Kidney epithelial cell (primary cell): ENCODE measurements at regions not wholly inside any gene's neighbourhood (a gene's known extent, or its start where the extent isn't known, plus 50 kb on each side); places are given as distances from the start of the nearest gene placed in this dataset.

Experiments used
- DNase-seq: peaks from one replicate; pipeline ENCODE4 v3.0.0-alpha.2; 2010; ENCODE audit warnings: low read depth
- H3K27me3 ChIP-seq: 2 replicates; pipeline ENCODE4 v1.6.0; 2011; ENCODE audit warnings: low read length; ENCODE audit not compliant: control insufficient read depth, insufficient read depth
- H3K36me3 ChIP-seq: 2 replicates; pipeline ENCODE4 v1.5.1; 2011; ENCODE audit warnings: low read length; ENCODE audit not compliant: control insufficient read depth, insufficient read depth
- H3K4me3 ChIP-seq: 2 replicates; pipeline ENCODE4 v1.5.1; 2011; ENCODE audit warnings: low read depth, mild to moderate bottlenecking, control low read depth, low read length
- CTCF ChIP-seq: IDR thresholded peaks from 2 replicates; pipeline ENCODE4 v1.5.1; 2011; ENCODE audit warnings: mild to moderate bottlenecking, moderate library complexity, low read length, control low read depth, inconsistent platforms; ENCODE audit not compliant: insufficient read depth, poor library complexity, severe bottlenecking

- Histone ChIP-seq H3K27me3 (no peaks in the 10 kb centered on the region), H3K36me3 (no peaks in the 10 kb centered on the region), H3K4me3 (no peak overlapping the region)
- no peak for DNase-seq
- no peak for TF ChIP-seq CTCF
These were observed 110.9 kb downstream of the INHBB start for GRCh38 chr2:120456867-120457266.

- Histone ChIP-seq H3K4me3 (no peak overlapping the region), H3K36me3 (no peaks in the 10 kb centered on the region), H3K27me3 (peaks cover 9% of the 10 kb centered on the region)
- no peak for TF ChIP-seq CTCF
- no peak for DNase-seq
These were observed 114.6 kb downstream of the INHBB start for GRCh38 chr2:120460511-120460910.

- DNase-seq: no peak
- Histone ChIP-seq H3K27me3 (peaks cover 9% of the 10 kb centered on the region), H3K4me3 (no peak overlapping the region), H3K36me3 (no peaks in the 10 kb centered on the region)
- no peak for TF ChIP-seq CTCF
These were observed 115.2 kb downstream of the INHBB start for GRCh38 chr2:120461092-120461491.

- Histone ChIP-seq H3K4me3 (no peak overlapping the region), H3K27me3 (peaks cover 9% of the 10 kb centered on the region), H3K36me3 (no peaks in the 10 kb centered on the region)
- TF ChIP-seq CTCF: no peak
- no peak for DNase-seq
These were observed 115.9 kb downstream of the INHBB start for GRCh38 chr2:120461546-120462537.

- Histone ChIP-seq H3K27me3 (peaks cover 9% of the 10 kb centered on the region), H3K4me3 (no peak overlapping the region), H3K36me3 (no peaks in the 10 kb centered on the region)
- DNase-seq: no peak
- no peak for TF ChIP-seq CTCF
These were observed 117.6 kb downstream of the INHBB start for GRCh38 chr2:120463527-120463926.

- Histone ChIP-seq H3K4me3 (no peak overlapping the region), H3K36me3 (no peaks in the 10 kb centered on the region), H3K27me3 (peaks cover 9% of the 10 kb centered on the region)
- no peak for DNase-seq
- TF ChIP-seq CTCF: no peak
These were observed 118.1 kb downstream of the INHBB start for GRCh38 chr2:120463996-120464395.
